ENCODE measurements at regions not wholly inside any gene's neighbourhood (a gene's known extent, or its start where the extent isn't known, plus 50 kb on each side); places are given as distances from the start of the nearest gene placed in this dataset.

- no peak overlapping the region for H3K27ac Mint-ChIP-seq
- no peaks in the 10 kb centered on the region for H3K36me3 Mint-ChIP-seq
- H3K4me1 Mint-ChIP-seq: no peaks in the 10 kb centered on the region
- no peak overlapping the region for H3K4me3 Mint-ChIP-seq
- H3K27me3 Mint-ChIP-seq: no peaks in the 10 kb centered on the region
- H3K9me3 Mint-ChIP-seq: peaks cover 0 to 5% (median 0%) of the 10 kb centered on the region in 3 donors
These were observed 140.8 kb upstream of the EDNRA start for GRCh38 chr4:147340111-147340510.

DNA sequence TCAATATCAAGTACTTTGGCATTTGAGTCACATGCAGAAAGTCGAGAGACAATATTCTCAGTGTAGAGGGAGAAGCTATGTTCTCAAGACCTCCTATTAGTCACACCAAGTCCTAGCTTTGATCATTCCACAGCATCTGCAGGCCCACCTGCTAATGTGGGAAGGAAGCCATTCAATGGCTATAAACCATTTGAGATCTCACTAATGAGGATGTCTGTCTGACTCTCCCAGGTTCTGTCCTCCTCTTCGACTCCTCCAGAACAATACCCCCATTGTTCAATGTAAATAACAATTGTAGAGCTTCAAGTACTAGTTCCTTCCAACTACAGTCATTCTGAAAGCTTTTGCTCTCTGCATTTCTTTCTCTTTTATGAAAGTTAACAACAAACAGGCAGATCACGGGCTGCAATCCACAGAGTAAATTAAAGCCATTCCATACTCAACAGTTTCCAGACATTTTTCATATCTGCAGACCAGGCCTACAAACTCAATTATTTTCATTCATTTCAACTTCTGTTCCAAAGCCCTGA lies 140.2 kb upstream of the EDNRA start:
- H3K27me3 Mint-ChIP-seq: no peaks in the 10 kb centered on the region
- H3K27ac Mint-ChIP-seq: no peak overlapping the region
- H3K4me3 Mint-ChIP-seq: no peak overlapping the region
- no peaks in the 10 kb centered on the region for H3K36me3 Mint-ChIP-seq
- H3K4me1 Mint-ChIP-seq: no peaks in the 10 kb centered on the region
- peaks cover 0 to 5% (median 0%) of the 10 kb centered on the region in 3 donors for H3K9me3 Mint-ChIP-seq

- Mint-ChIP-seq H3K4me3 (no peak overlapping the region), H3K27ac (no peak overlapping the region), H3K4me1 (no peaks in the 10 kb centered on the region), H3K9me3 (peaks cover 0 to 3% (median 0%) of the 10 kb centered on the region in 3 donors), H3K36me3 (no peaks in the 10 kb centered on the region), H3K27me3 (no peaks in the 10 kb centered on the region)
These were observed 137.2 kb upstream of the EDNRA start for GRCh38 chr4:147343692-147344091.

DNA sequence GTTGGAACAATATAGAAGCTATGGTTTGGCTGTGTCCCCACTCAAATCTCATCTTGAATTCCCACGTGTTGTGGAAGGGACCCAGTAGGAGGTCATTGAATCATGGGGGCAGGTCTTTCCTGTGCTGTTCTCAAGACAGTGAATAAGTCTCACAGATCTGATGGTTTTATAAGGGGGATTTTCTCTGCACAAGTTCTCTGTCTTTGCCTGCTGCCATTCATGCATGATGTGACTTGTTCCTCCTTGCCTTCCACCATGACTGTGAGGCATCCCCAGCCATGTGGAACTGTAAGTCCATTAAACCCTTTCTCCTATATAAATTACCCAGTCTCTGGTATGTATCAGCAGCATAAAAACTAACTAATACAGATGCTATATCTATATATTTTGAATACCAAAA lies 135.2 kb upstream of the EDNRA start:
- Mint-ChIP-seq H3K4me1 (peaks cover 0 to 1% (median 0%) of the 10 kb centered on the region in 3 donors), H3K36me3 (no peaks in the 10 kb centered on the region), H3K27ac (no peak overlapping the region), H3K4me3 (no peak overlapping the region), H3K27me3 (no peaks in the 10 kb centered on the region), H3K9me3 (peaks cover 0 to 3% (median 0%) of the 10 kb centered on the region in 3 donors)

DNA sequence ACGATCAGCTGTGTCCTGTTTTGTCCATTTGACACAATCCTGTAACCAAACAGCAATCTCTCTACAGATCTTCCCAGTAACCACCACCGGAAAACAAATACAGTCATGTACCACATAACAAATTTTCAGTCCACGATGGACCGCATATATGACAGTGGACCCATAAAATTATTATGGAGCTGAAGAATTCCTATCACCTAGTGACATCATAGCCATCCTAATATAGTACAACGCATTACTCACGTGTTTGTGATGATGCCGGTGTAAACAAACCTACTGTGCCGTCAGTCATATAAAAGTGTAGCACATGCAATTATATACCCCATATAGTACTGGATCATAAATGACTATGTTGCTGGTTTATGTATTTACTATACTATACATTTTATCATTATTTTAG lies 133.7 kb upstream of the EDNRA start:
- peaks cover 0 to 3% (median 0%) of the 10 kb centered on the region in 3 donors for H3K9me3 Mint-ChIP-seq
- no peak overlapping the region for H3K4me3 Mint-ChIP-seq
- no peaks in the 10 kb centered on the region for H3K27me3 Mint-ChIP-seq
- H3K4me1 Mint-ChIP-seq: peaks cover 0 to 1% (median 0%) of the 10 kb centered on the region in 3 donors
- no peak overlapping the region for H3K27ac Mint-ChIP-seq
- H3K36me3 Mint-ChIP-seq: no peaks in the 10 kb centered on the region

- H3K9me3 Mint-ChIP-seq: peaks cover 0 to 2% (median 1%) of the 10 kb centered on the region in 3 donors
- no peaks in the 10 kb centered on the region for H3K27me3 Mint-ChIP-seq
- no peak overlapping the region for H3K27ac Mint-ChIP-seq
- no peak overlapping the region for H3K4me3 Mint-ChIP-seq
- H3K36me3 Mint-ChIP-seq: no peaks in the 10 kb centered on the region
- H3K4me1 Mint-ChIP-seq: peaks cover 0 to 1% (median 0%) of the 10 kb centered on the region in 3 donors
These were observed 131.7 kb upstream of the EDNRA start for GRCh38 chr4:147349193-147349592.

DNA sequence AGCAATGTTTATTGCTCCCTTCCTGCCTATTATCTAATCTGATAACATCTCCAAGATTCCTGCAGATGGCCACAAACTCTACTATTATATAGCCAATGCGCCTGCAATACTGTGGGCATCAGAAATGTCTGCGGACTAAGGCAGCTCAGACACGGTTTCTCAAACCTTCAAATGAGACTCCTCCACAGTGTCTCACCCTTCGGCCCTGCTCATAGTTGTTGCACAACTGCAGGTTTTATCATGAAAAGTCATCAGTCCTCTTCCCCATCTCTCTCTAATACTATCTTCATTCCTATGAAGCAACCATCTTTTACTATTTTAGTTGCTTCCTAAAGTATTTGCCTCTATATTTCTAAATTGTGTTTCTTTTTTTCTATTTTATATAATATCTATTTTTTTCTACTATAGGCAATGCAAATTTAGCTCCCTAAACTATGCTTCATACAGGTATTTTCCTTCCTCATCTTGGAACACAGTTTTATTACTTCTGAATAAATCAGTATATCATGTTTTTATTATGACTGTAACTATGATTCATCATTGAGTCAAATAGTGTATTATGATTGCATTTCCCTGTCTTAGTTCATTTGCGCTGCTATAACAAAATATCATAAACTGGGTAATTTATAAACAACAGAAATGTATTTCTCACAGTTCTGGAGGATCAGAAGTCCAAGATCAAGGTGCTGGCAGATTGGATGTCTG lies 129.7 kb upstream of the EDNRA start:
- H3K36me3 Mint-ChIP-seq: no peaks in the 10 kb centered on the region
- peaks cover 0 to 1% (median 0%) of the 10 kb centered on the region in 3 donors for H3K4me1 Mint-ChIP-seq
- H3K27ac Mint-ChIP-seq: no peak overlapping the region
- H3K9me3 Mint-ChIP-seq: peaks cover 0 to 2% (median 1%) of the 10 kb centered on the region in 3 donors
- H3K4me3 Mint-ChIP-seq: no peak overlapping the region
- no peaks in the 10 kb centered on the region for H3K27me3 Mint-ChIP-seq

DNA sequence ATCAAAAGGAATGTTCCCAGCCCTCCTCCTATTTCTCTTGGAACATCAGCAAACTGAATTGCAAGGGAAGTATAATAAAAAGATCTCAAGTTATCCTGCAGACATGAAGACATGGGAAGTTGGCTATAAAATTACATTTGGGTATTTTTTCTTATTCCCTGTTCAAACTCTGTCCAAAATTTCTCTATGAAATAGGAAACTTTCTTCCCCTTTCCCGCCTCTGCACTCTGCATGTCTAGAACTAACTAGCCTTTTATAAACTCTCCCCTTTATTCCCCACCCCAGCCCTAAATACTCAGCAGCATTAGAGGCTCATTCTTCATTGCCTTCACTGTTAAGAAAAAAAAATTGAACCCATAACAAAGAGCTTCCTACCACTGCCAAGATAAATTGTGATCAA lies 126.7 kb upstream of the EDNRA start:
- H3K9me3 Mint-ChIP-seq: peaks cover 0 to 2% (median 1%) of the 10 kb centered on the region in 3 donors

DNA sequence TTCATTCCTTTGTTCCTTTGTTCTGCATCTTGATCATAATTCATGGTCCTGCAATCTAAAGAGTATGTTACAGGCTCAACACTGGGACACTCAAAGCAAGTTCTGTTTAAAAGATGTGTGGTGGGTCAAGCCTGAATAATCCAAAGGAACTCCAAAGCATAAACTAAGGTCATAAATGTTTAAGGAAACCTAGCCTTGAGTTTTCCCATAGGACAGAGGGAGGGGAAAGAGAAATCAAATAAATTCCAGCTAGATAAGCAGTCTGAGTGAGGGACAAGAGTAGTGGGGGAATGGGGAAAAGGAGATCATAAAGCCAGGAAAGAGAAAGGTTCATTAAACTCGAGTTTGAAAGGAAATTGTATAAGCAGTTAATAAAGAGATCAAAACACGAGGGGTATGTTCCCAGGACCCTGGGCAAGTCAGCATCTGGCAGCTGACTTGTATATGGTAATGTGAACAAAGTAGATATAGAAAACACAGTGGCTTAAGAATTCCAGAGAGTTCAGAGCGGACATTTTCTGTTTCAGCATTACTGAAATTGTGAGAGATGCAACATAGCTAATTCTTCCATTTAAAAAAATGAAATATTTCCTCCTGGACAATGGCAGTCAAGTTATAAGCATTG lies 125.8 kb upstream of the EDNRA start:
- no peaks in the 10 kb centered on the region for H3K27me3 Mint-ChIP-seq

More for the DNA sequence above, 126.7 kb upstream of the EDNRA start:
- Mint-ChIP-seq H3K27ac (no peak overlapping the region), H3K4me3 (no peak overlapping the region), H3K4me1 (peaks cover 0 to 1% (median 0%) of the 10 kb centered on the region in 3 donors), H3K36me3 (no peaks in the 10 kb centered on the region), H3K27me3 (no peaks in the 10 kb centered on the region)

DNA sequence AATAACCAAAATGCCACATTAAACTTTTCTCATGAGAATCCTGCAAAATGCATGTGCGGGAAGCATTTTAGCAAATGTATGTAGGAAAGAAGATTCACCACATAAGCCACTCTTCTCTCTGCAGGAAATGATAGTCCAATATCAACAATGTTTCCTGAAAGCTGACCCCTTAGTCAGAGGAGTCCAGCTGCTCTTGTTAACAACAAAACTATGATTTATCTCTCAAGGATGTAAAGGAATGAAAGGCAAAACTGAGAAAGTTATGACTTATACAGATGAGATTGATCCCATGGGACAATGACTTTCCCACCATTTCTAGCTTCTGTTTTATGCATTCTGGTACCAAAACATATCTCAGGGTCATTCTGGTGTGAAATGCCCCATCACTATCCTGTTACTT lies 125.0 kb upstream of the EDNRA start:
- H3K27ac Mint-ChIP-seq: no peak overlapping the region
- no peak overlapping the region for H3K4me3 Mint-ChIP-seq
- H3K27me3 Mint-ChIP-seq: no peaks in the 10 kb centered on the region
- no peaks in the 10 kb centered on the region for H3K36me3 Mint-ChIP-seq
- peaks cover 1 to 5% (median 2%) of the 10 kb centered on the region in 3 donors for H3K9me3 Mint-ChIP-seq
- H3K4me1 Mint-ChIP-seq: no peaks in the 10 kb centered on the region

More for the DNA sequence above, 125.8 kb upstream of the EDNRA start:
- no peak overlapping the region for H3K4me3 Mint-ChIP-seq
- peaks cover 1 to 5% (median 2%) of the 10 kb centered on the region in 3 donors for H3K9me3 Mint-ChIP-seq
- no peaks in the 10 kb centered on the region for H3K36me3 Mint-ChIP-seq
- H3K27ac Mint-ChIP-seq: no peak overlapping the region
- H3K4me1 Mint-ChIP-seq: no peaks in the 10 kb centered on the region

GRCh38 chr4:147360301-147360700 lies 120.6 kb upstream of the EDNRA start:
- Mint-ChIP-seq H3K4me3 (no peak overlapping the region), H3K27me3 (no peaks in the 10 kb centered on the region), H3K9me3 (peaks cover 0 to 5% (median 2%) of the 10 kb centered on the region in 3 donors)

GRCh38 chr4:147361726-147362125 lies 119.2 kb upstream of the EDNRA start:
- H3K36me3 Mint-ChIP-seq: no peaks in the 10 kb centered on the region
- H3K4me1 Mint-ChIP-seq: no peaks in the 10 kb centered on the region
- H3K9me3 Mint-ChIP-seq: peaks cover 0 to 5% (median 2%) of the 10 kb centered on the region in 3 donors
- H3K27ac Mint-ChIP-seq: no peak overlapping the region
- no peak overlapping the region for H3K4me3 Mint-ChIP-seq
- H3K27me3 Mint-ChIP-seq: no peaks in the 10 kb centered on the region

More at GRCh38 chr4:147360301-147360700, 120.6 kb upstream of the EDNRA start:
- Mint-ChIP-seq H3K27ac (no peak overlapping the region), H3K36me3 (no peaks in the 10 kb centered on the region), H3K4me1 (no peaks in the 10 kb centered on the region)

- H3K9me3 Mint-ChIP-seq: peaks cover 0 to 5% (median 2%) of the 10 kb centered on the region in 3 donors
- no peak overlapping the region for H3K27ac Mint-ChIP-seq
- H3K27me3 Mint-ChIP-seq: no peaks in the 10 kb centered on the region
- H3K4me1 Mint-ChIP-seq: no peaks in the 10 kb centered on the region
- no peak overlapping the region for H3K4me3 Mint-ChIP-seq
- H3K36me3 Mint-ChIP-seq: no peaks in the 10 kb centered on the region
These were observed 118.0 kb upstream of the EDNRA start for GRCh38 chr4:147362938-147363337.

- Mint-ChIP-seq H3K9me3 (peaks cover 0 to 5% (median 2%) of the 10 kb centered on the region in 3 donors), H3K27ac (no peak overlapping the region), H3K4me3 (no peak overlapping the region), H3K27me3 (no peaks in the 10 kb centered on the region), H3K36me3 (no peaks in the 10 kb centered on the region), H3K4me1 (no peaks in the 10 kb centered on the region)
These were observed 117.4 kb upstream of the EDNRA start for GRCh38 chr4:147363514-147363913.

DNA sequence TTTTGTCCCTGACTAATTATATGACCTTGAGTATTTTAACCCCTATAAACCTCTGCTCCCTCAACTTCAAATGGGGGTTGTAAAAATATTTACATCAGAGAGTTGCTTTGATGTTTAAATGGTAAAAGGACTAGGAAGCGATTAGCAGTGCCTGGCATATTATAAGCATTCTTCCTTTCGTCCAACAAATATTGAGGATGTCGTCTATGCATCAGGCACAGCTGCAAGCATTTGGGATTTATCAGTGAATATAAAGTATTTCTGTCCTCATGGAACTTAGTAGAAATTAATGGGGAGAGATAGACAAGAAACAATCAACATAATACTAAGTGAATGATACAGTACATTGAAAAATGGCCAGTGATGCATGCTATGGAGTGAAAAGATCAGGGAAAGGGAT lies 115.5 kb upstream of the EDNRA start:
- peaks cover 0 to 2% (median 0%) of the 10 kb centered on the region in 3 donors for H3K9me3 Mint-ChIP-seq
- no peaks in the 10 kb centered on the region for H3K36me3 Mint-ChIP-seq
- no peaks in the 10 kb centered on the region for H3K4me1 Mint-ChIP-seq
- H3K27me3 Mint-ChIP-seq: no peaks in the 10 kb centered on the region
- no peak overlapping the region for H3K27ac Mint-ChIP-seq
- H3K4me3 Mint-ChIP-seq: no peak overlapping the region
